ENCODE measurements at regions not wholly inside any gene's neighbourhood (a gene's known extent, or its start where the extent isn't known, plus 50 kb on each side); places are given as distances from the start of the nearest gene placed in this dataset.

GRCh38 chrX:140038842-140039241 lies 73.5 kb upstream of the CXorf66 start:
- POLR2A ChIA-PET, result no interaction called here
- TF ChIP-seq ZNF41 (CRISPR knock-in tag; conservative IDR thresholded peaks at IDR 0.05), result no peak
- no peak for TF ChIP-seq CBX5 (IDR thresholded peaks at IDR 0.05; ENCODE audit: borderline replicate concordance, low read depth)
- no peak for TF ChIP-seq ID3 (CRISPR knock-in tag; IDR thresholded peaks at IDR 0.05)
- no peak for TF ChIP-seq ID3 (tag; IDR thresholded peaks at IDR 0.05)
- TF ChIP-seq JUNB (CRISPR knock-in tag; conservative IDR thresholded peaks at IDR 0.05), result no peak
- no peak for TF ChIP-seq HNRNPUL1 (IDR thresholded peaks at IDR 0.05; ENCODE audit: low read length)
- TF ChIP-seq IRF1 (CRISPR knock-in tag; IDR thresholded peaks at IDR 0.05; ENCODE audit: borderline replicate concordance), result no peak
- no peak for TF ChIP-seq CBX1 (IDR thresholded peaks at IDR 0.05; ENCODE audit: low read depth)
- TF ChIP-seq L3MBTL2 (IDR thresholded peaks at IDR 0.05), result no peak
- TF ChIP-seq ZNF518B (CRISPR knock-in tag; IDR thresholded peaks at IDR 0.05), result no peak
- no peak for TF ChIP-seq TGIF2 (CRISPR knock-in tag; IDR thresholded peaks at IDR 0.05)
- TF ChIP-seq HMGN3 (IDR thresholded peaks at IDR 0.05; ENCODE audit: borderline replicate concordance, extremely low read depth, insufficient read length, low read depth, low read length), result no peak
- TF ChIP-seq TAF7 (tag; IDR thresholded peaks at IDR 0.05), result no peak
- no peak for TF ChIP-seq ZBED1 (IDR thresholded peaks at IDR 0.05)
- TF ChIP-seq, protein P1, sequence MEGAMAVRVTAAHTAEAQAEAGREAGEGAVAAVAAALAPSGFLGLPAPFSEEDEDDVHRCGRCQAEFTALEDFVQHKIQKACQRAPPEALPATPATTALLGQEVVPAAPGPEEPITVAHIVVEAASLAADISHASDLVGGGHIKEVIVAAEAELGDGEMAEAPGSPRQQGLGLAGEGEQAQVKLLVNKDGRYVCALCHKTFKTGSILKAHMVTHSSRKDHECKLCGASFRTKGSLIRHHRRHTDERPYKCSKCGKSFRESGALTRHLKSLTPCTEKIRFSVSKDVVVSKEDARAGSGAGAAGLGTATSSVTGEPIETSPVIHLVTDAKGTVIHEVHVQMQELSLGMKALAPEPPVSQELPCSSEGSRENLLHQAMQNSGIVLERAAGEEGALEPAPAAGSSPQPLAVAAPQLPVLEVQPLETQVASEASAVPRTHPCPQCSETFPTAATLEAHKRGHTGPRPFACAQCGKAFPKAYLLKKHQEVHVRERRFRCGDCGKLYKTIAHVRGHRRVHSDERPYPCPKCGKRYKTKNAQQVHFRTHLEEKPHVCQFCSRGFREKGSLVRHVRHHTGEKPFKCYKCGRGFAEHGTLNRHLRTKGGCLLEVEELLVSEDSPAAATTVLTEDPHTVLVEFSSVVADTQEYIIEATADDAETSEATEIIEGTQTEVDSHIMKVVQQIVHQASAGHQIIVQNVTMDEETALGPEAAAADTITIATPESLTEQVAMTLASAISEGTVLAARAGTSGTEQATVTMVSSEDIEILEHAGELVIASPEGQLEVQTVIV (CRISPR knock-in tag; IDR thresholded peaks at IDR 0.05; ENCODE audit: borderline replicate concordance), result no peak
- TF ChIP-seq CXXC5 (CRISPR knock-in tag; IDR thresholded peaks at IDR 0.05), result no peak
- no peak for TF ChIP-seq ZNF316 (IDR thresholded peaks at IDR 0.05)
- TF ChIP-seq RBM17 (IDR thresholded peaks at IDR 0.05; ENCODE audit: borderline replicate concordance, low read depth, low read length), result no peak

More at GRCh38 chrX:140038842-140039241, 73.5 kb upstream of the CXorf66 start:
- DNase-seq (ENCODE audit: extremely low read depth in 1 of 4, low spot score in 3 of 4), result no peak
- Histone ChIP-seq H3K27me3 (ENCODE audit: control insufficient read depth in 2 of 2, insufficient read depth in 2 of 2, low read length in 2 of 2) (no peaks in the 10 kb centered on the region), H3K9me1 (ENCODE audit: control insufficient read depth, insufficient read depth, low read length) (no peaks in the 10 kb centered on the region), H3K79me2 (ENCODE audit: control insufficient read depth, insufficient read depth, low read length) (no peaks in the 10 kb centered on the region), H3K9me3 (replicated peaks; ENCODE audit: control insufficient read depth, insufficient read depth, low read depth, low read length) (no peaks in the 10 kb centered on the region; the same call in 1 of the 2 replicates), H3K4me3 (no peak overlapping the region), H3K4me1 (replicated peaks in 1 of 2; ENCODE audit: control insufficient read depth in 2 of 2, insufficient read depth in 2 of 2, low read length in 2 of 2) (no peaks in the 10 kb centered on the region), H3K27ac (ENCODE audit: extremely low read depth, low read depth, low read length) (no peak overlapping the region), H3K9ac (ENCODE audit: insufficient read depth in 1 of 2, low read depth in 2 of 2, low read length in 2 of 2) (no peak overlapping the region), H3K4me2 (ENCODE audit: insufficient read depth, low read length) (no peak overlapping the region), H4K20me1 (replicated peaks; ENCODE audit: control insufficient read depth, insufficient read depth, low read length) (no peaks in the 10 kb centered on the region), H3K36me3 (ENCODE audit: control insufficient read depth, insufficient read depth, low read length) (no peaks in the 10 kb centered on the region), H2AFZ (ENCODE audit: low read depth, low read length) (no peak overlapping the region)
- BruUV-seq (replicated peaks), result no TSS peak
- ATAC-seq, result no peak
- CTCF ChIA-PET (ENCODE audit: low intra/inter-chr PET ratio), result no interaction called here
- in situ Hi-C loops (cut with MboI) (no loop called here), intact Hi-C loops (cut with micrococcal nuclease) (no loop called here)
- no peak for FAIRE-seq
